ENCODE measurements at regions not wholly inside any gene's neighbourhood (a gene's known extent, or its start where the extent isn't known, plus 50 kb on each side); places are given as distances from the start of the nearest gene placed in this dataset.

GRCh38 chr2:120650022-120650644 is 85.5 kb upstream of the GLI2 start:
- DNase-seq (ENCODE audit: low read depth) (no peak), FAIRE-seq (no peak)
- H4K20me1 ChIP-seq (ENCODE audit: insufficient read depth, low read length) = no peaks in the 10 kb centered on the region
- H2AFZ ChIP-seq (ENCODE audit: low read depth, low read length) = no peak overlapping the region
- H3K36me3 Mint-ChIP-seq (ENCODE audit: low read depth, unreplicated experiment) = peaks cover 8% of the 10 kb centered on the region
- no peak overlapping the region for H3K27ac ChIP-seq (ENCODE audit: low read depth, low read length)
- peaks cover 15% of the 10 kb centered on the region for H3K4me1 Mint-ChIP-seq (ENCODE audit: low read depth, unreplicated experiment)
- H3K4me1 ChIP-seq (ENCODE audit: insufficient read depth, low read length) = no peaks in the 10 kb centered on the region
- H3K27ac Mint-ChIP-seq (ENCODE audit: unreplicated experiment) = no peak overlapping the region
- H3K9me3 Mint-ChIP-seq (ENCODE audit: unreplicated experiment) = peaks cover 45% of the 10 kb centered on the region
- H3K9me3 ChIP-seq (ENCODE audit: insufficient read depth, low read depth, low read length) = peaks cover 22% of the 10 kb centered on the region
- H3K4me3 ChIP-seq (ENCODE audit: insufficient read depth, low read depth, low read length) = no peak overlapping the region
- no peak overlapping the region for H3K9ac ChIP-seq (ENCODE audit: low read length)
- H3K4me3 Mint-ChIP-seq (ENCODE audit: unreplicated experiment) = no peak overlapping the region
- H3K4me2 ChIP-seq (ENCODE audit: low read length) = no peak overlapping the region
- peaks cover 9% of the 10 kb centered on the region for H3K27me3 ChIP-seq (ENCODE audit: insufficient read depth, low read length)
- H3K36me3 ChIP-seq (ENCODE audit: insufficient read depth, low read length) = no peaks in the 10 kb centered on the region
- no peaks in the 10 kb centered on the region for H3K79me2 ChIP-seq (ENCODE audit: insufficient read depth, low read length)
- peaks cover 5% of the 10 kb centered on the region for H3K27me3 Mint-ChIP-seq (ENCODE audit: low read depth, unreplicated experiment)
- TF ChIP-seq CTCF (IDR thresholded peaks at IDR 0.05; ENCODE audit: insufficient read depth, low read depth, low read length) = no peak
- TF ChIP-seq EZH2 (IDR thresholded peaks at IDR 0.05; ENCODE audit: insufficient read depth, low read length) = no peak

GRCh38 chr2:120651818-120652217 is 83.8 kb upstream of the GLI2 start:
- Histone ChIP-seq H3K36me3 (ENCODE audit: insufficient read depth, low read length) (no peaks in the 10 kb centered on the region), H3K4me3 (ENCODE audit: insufficient read depth, low read depth, low read length) (no peak overlapping the region), H3K4me1 (ENCODE audit: insufficient read depth, low read length) (no peaks in the 10 kb centered on the region), H3K79me2 (ENCODE audit: insufficient read depth, low read length) (no peaks in the 10 kb centered on the region), H4K20me1 (ENCODE audit: insufficient read depth, low read length) (no peaks in the 10 kb centered on the region), H2AFZ (ENCODE audit: low read depth, low read length) (no peak overlapping the region), H3K27ac (ENCODE audit: low read depth, low read length) (no peak overlapping the region), H3K27me3 (ENCODE audit: insufficient read depth, low read length) (peaks cover 18% of the 10 kb centered on the region), H3K4me2 (ENCODE audit: low read length) (no peak overlapping the region), H3K9ac (ENCODE audit: low read length) (no peak overlapping the region), H3K9me3 (ENCODE audit: insufficient read depth, low read depth, low read length) (peaks cover 22% of the 10 kb centered on the region)
- no peak for TF ChIP-seq CTCF (IDR thresholded peaks at IDR 0.05; ENCODE audit: insufficient read depth, low read depth, low read length)
- TF ChIP-seq EZH2 (IDR thresholded peaks at IDR 0.05; ENCODE audit: insufficient read depth, low read length) = no peak
- peaks cover 15% of the 10 kb centered on the region for H3K4me1 Mint-ChIP-seq (ENCODE audit: low read depth, unreplicated experiment)
- FAIRE-seq = no peak
- no peak for DNase-seq (ENCODE audit: low read depth)
- peaks cover 8% of the 10 kb centered on the region for H3K36me3 Mint-ChIP-seq (ENCODE audit: low read depth, unreplicated experiment)
- H3K4me3 Mint-ChIP-seq (ENCODE audit: unreplicated experiment) = no peak overlapping the region
- peaks cover 13% of the 10 kb centered on the region for H3K27me3 Mint-ChIP-seq (ENCODE audit: low read depth, unreplicated experiment)
- no peak overlapping the region for H3K27ac Mint-ChIP-seq (ENCODE audit: unreplicated experiment)
- peaks cover 47% of the 10 kb centered on the region for H3K9me3 Mint-ChIP-seq (ENCODE audit: unreplicated experiment)

- peaks cover 41% of the 10 kb centered on the region for H3K9me3 Mint-ChIP-seq (ENCODE audit: unreplicated experiment)
- TF ChIP-seq EZH2 (IDR thresholded peaks at IDR 0.05; ENCODE audit: insufficient read depth, low read length) (no peak), CTCF (IDR thresholded peaks at IDR 0.05; ENCODE audit: insufficient read depth, low read depth, low read length) (no peak)
- H3K27ac ChIP-seq (ENCODE audit: low read depth, low read length) = no peak overlapping the region
- no peaks in the 10 kb centered on the region for H3K36me3 ChIP-seq (ENCODE audit: insufficient read depth, low read length)
- no peak overlapping the region for H2AFZ ChIP-seq (ENCODE audit: low read depth, low read length)
- peaks cover 20% of the 10 kb centered on the region for H3K27me3 ChIP-seq (ENCODE audit: insufficient read depth, low read length)
- peaks cover 8% of the 10 kb centered on the region for H3K36me3 Mint-ChIP-seq (ENCODE audit: low read depth, unreplicated experiment)
- H3K4me2 ChIP-seq (ENCODE audit: low read length) = no peak overlapping the region
- H3K79me2 ChIP-seq (ENCODE audit: insufficient read depth, low read length) = no peaks in the 10 kb centered on the region
- H3K4me3 ChIP-seq (ENCODE audit: insufficient read depth, low read depth, low read length) = no peak overlapping the region
- FAIRE-seq (no peak), DNase-seq (ENCODE audit: low read depth) (peak; percentile 63)
- no peak overlapping the region for H3K4me3 Mint-ChIP-seq (ENCODE audit: unreplicated experiment)
- H3K4me1 ChIP-seq (ENCODE audit: insufficient read depth, low read length) = no peaks in the 10 kb centered on the region
- H4K20me1 ChIP-seq (ENCODE audit: insufficient read depth, low read length) = no peaks in the 10 kb centered on the region
- peaks cover 22% of the 10 kb centered on the region for H3K9me3 ChIP-seq (ENCODE audit: insufficient read depth, low read depth, low read length)
- peak overlapping the region; percentile 86 for H3K27ac Mint-ChIP-seq (ENCODE audit: unreplicated experiment)
- peaks cover 9% of the 10 kb centered on the region for H3K4me1 Mint-ChIP-seq (ENCODE audit: low read depth, unreplicated experiment)
- peaks cover 20% of the 10 kb centered on the region for H3K27me3 Mint-ChIP-seq (ENCODE audit: low read depth, unreplicated experiment)
- H3K9ac ChIP-seq (ENCODE audit: low read length) = no peak overlapping the region
Observed at GRCh38 chr2:120653046-120653445, 82.6 kb upstream of the GLI2 start.

Measured in astrocyte (in vitro differentiated cells and primary cell).